ENCODE measurements at regions not wholly inside any gene's neighbourhood (a gene's known extent, or its start where the extent isn't known, plus 50 kb on each side); places are given as distances from the start of the nearest gene placed in this dataset.

DNA sequence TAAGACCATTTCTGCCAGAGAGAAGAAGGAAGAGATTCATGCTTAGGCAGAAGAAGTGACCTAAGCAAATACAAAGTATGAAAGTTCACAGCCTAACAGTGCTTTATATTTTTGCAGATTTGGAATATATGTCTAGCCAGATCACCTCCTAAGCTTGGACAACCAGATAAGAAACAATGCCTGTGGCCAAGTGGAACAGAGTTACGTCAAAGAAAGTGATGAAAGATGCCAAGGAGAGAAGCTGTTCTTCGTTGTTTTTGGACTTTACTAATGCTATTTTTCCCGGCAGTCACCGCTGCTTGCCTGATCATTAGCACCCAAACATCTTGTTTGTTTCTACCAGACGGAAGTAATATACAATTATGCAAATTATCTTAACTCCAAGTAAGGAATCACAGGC is 489.2 kb upstream of the C1orf87 start:
- H3K79me2 ChIP-seq (ENCODE audit: insufficient read depth, low read depth, low read length): no peaks in the 10 kb centered on the region
- no peaks in the 10 kb centered on the region for H3K9me3 ChIP-seq (ENCODE audit: low read length)
- H3K36me3 ChIP-seq (ENCODE audit: insufficient read depth, low read length): no peaks in the 10 kb centered on the region
- no peaks in the 10 kb centered on the region for H4K20me1 ChIP-seq (ENCODE audit: insufficient read depth, low read length)
- H3K4me2 ChIP-seq (ENCODE audit: low read length): no peak overlapping the region
- BruUV-seq (replicated peaks): no TSS peak
- ChIA-PET CTCF (ENCODE audit: unreplicated experiment) (no interaction called here), POLR2A (interaction anchor here (0.7 kb wide), 1 partner anchor 133 kb away, joined by 4 read pairs; no protein-coding TSS in a partner anchor)
- no peaks in the 10 kb centered on the region for H3K9me2 ChIP-seq (ENCODE audit: insufficient read depth, low read length)
- TF ChIP-seq CTCF (conservative IDR thresholded peaks at IDR 0.05; ENCODE audit: low read length) (no peak), EZH2phosphoT487 (IDR thresholded peaks at IDR 0.05; ENCODE audit: borderline replicate concordance, low read depth, low read length) (no peak)
- H3K4me3 ChIP-seq (ENCODE audit: low read depth, low read length, poor library complexity, severe bottlenecking): no peak overlapping the region
- intact Hi-C loops (cut with micrococcal nuclease; ENCODE audit: unreplicated experiment): no loop called here
- H2AFZ ChIP-seq (ENCODE audit: low read length): no peak overlapping the region
- H3K27ac ChIP-seq (ENCODE audit: low read depth, low read length, poor library complexity, severe bottlenecking): no peak overlapping the region
- H3K4me1 ChIP-seq (ENCODE audit: insufficient read depth, low read length, poor library complexity, severe bottlenecking): no peaks in the 10 kb centered on the region
- DNase-seq (ENCODE audit: low spot score): no peak

- H3K9me3 ChIP-seq (ENCODE audit: low read length): no peaks in the 10 kb centered on the region
Measured at GRCh38 chr1:60560701-60561100, 487.1 kb upstream of the C1orf87 start.

DNA sequence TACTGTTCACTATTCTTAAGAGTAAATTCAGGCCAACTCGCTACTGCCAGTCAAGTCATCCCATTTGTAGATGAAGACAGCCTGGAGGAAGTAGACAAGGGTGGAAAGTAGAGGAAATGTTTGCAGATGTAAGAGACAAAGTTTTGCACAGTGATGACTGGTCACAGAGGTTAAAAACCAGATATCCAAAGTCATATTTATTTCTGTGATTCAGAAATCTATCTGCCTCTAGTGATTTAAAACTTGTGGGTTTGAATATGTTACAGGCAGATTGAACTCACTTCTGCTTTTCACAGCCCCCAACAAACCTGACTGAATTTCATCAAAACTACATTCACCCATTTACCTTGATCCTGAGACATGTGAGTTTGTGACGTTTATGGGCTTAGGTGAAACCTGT is 484.7 kb upstream of the C1orf87 start:
- no peaks in the 10 kb centered on the region for H3K36me3 ChIP-seq (ENCODE audit: insufficient read depth, low read length)
- intact Hi-C loops (cut with micrococcal nuclease; ENCODE audit: unreplicated experiment): no loop called here
- H3K4me2 ChIP-seq (ENCODE audit: low read length): no peak overlapping the region
- DNase-seq (ENCODE audit: low spot score): no peak
- H4K20me1 ChIP-seq (ENCODE audit: insufficient read depth, low read length): no peaks in the 10 kb centered on the region
- H3K27ac ChIP-seq (ENCODE audit: low read depth, low read length, poor library complexity, severe bottlenecking): no peak overlapping the region
- no TSS peak for BruUV-seq (replicated peaks)
- no peak overlapping the region for H2AFZ ChIP-seq (ENCODE audit: low read length)
- POLR2A ChIA-PET: no interaction called here
- no peaks in the 10 kb centered on the region for H3K79me2 ChIP-seq (ENCODE audit: insufficient read depth, low read depth, low read length)
- TF ChIP-seq EZH2phosphoT487 (IDR thresholded peaks at IDR 0.05; ENCODE audit: borderline replicate concordance, low read depth, low read length) (no peak), CTCF (conservative IDR thresholded peaks at IDR 0.05; ENCODE audit: low read length) (no peak)
- no peak overlapping the region for H3K4me3 ChIP-seq (ENCODE audit: low read depth, low read length, poor library complexity, severe bottlenecking)
- H3K9me3 ChIP-seq (ENCODE audit: low read length): no peaks in the 10 kb centered on the region
- no peaks in the 10 kb centered on the region for H3K9me2 ChIP-seq (ENCODE audit: insufficient read depth, low read length)
- CTCF ChIA-PET (ENCODE audit: unreplicated experiment): no interaction called here
- no peaks in the 10 kb centered on the region for H3K4me1 ChIP-seq (ENCODE audit: insufficient read depth, low read length, poor library complexity, severe bottlenecking)

More at GRCh38 chr1:60560701-60561100, 487.1 kb upstream of the C1orf87 start:
- no peak for DNase-seq (ENCODE audit: low spot score)
- H2AFZ ChIP-seq (ENCODE audit: low read length): no peak overlapping the region
- ChIA-PET CTCF (ENCODE audit: unreplicated experiment) (no interaction called here), POLR2A (no interaction called here)
- no peaks in the 10 kb centered on the region for H3K4me1 ChIP-seq (ENCODE audit: insufficient read depth, low read length, poor library complexity, severe bottlenecking)
- H3K27ac ChIP-seq (ENCODE audit: low read depth, low read length, poor library complexity, severe bottlenecking): no peak overlapping the region
- H3K79me2 ChIP-seq (ENCODE audit: insufficient read depth, low read depth, low read length): no peaks in the 10 kb centered on the region
- H3K9me2 ChIP-seq (ENCODE audit: insufficient read depth, low read length): no peaks in the 10 kb centered on the region
- intact Hi-C loops (cut with micrococcal nuclease; ENCODE audit: unreplicated experiment): no loop called here
- H3K36me3 ChIP-seq (ENCODE audit: insufficient read depth, low read length): no peaks in the 10 kb centered on the region
- H3K4me3 ChIP-seq (ENCODE audit: low read depth, low read length, poor library complexity, severe bottlenecking): no peak overlapping the region
- no peak overlapping the region for H3K4me2 ChIP-seq (ENCODE audit: low read length)
- H4K20me1 ChIP-seq (ENCODE audit: insufficient read depth, low read length): no peaks in the 10 kb centered on the region
- BruUV-seq (replicated peaks): no TSS peak
- TF ChIP-seq CTCF (conservative IDR thresholded peaks at IDR 0.05; ENCODE audit: low read length) (no peak), EZH2phosphoT487 (IDR thresholded peaks at IDR 0.05; ENCODE audit: borderline replicate concordance, low read depth, low read length) (no peak)

All from OCI-LY7 (cell line).